GM18511 (cell line): ENCODE measurements at regions not wholly inside any gene's neighbourhood (a gene's known extent, or its start where the extent isn't known, plus 50 kb on each side); places are given as distances from the start of the nearest gene placed in this dataset.
"Not testable (repeated sequence)": the region's sequence is repeated elsewhere in the genome, so short reads cannot be mapped to it uniquely, and the experiment has no call there.

Experiments
- ATAC-seq: cut with Tn5 transposase; IDR thresholded peaks from one replicate; pipeline ENCODE4 v1.9.1; 2021; ENCODE audit warnings: mild to moderate bottlenecking, moderate library complexity; ENCODE audit not compliant: unreplicated experiment

GRCh38 chr1:213572912-213573647 is 414.7 kb upstream of the PROX1 start:
- no peak for ATAC-seq

- ATAC-seq, result no peak
These were observed 414.1 kb upstream of the PROX1 start for GRCh38 chr1:213573648-213574009.

GRCh38 chr1:213582976-213583567 is 404.7 kb upstream of the PROX1 start:
- ATAC-seq, result no peak

- no peak for ATAC-seq
These were observed 403.5 kb upstream of the PROX1 start for GRCh38 chr1:213584272-213584671.

GRCh38 chr1:213585402-213585801 is 402.4 kb upstream of the PROX1 start:
- ATAC-seq, result no peak

- no peak for ATAC-seq
These were observed 401.7 kb upstream of the PROX1 start for GRCh38 chr1:213585959-213586586.

GRCh38 chr1:213586587-213586972 is 401.2 kb upstream of the PROX1 start:
- ATAC-seq, result no peak

GRCh38 chr1:213596729-213597128 is 391.0 kb upstream of the PROX1 start:
- no peak for ATAC-seq

- no peak for ATAC-seq
These were observed 389.5 kb upstream of the PROX1 start for GRCh38 chr1:213598263-213598662.

- no peak for ATAC-seq
These were observed 386.9 kb upstream of the PROX1 start for GRCh38 chr1:213600879-213601278.

GRCh38 chr1:213601705-213602104 is 386.1 kb upstream of the PROX1 start:
- ATAC-seq, result not testable (repeated sequence)

GRCh38 chr1:213602796-213603486 is 384.8 kb upstream of the PROX1 start:
- ATAC-seq, result no peak

- ATAC-seq, result no peak
These were observed 383.3 kb upstream of the PROX1 start for GRCh38 chr1:213604477-213604876.

GRCh38 chr1:213605732-213606131 is 382.0 kb upstream of the PROX1 start:
- no peak for ATAC-seq

GRCh38 chr1:213606252-213606820 is 381.4 kb upstream of the PROX1 start:
- no peak for ATAC-seq

- no peak for ATAC-seq
These were observed 374.2 kb upstream of the PROX1 start for GRCh38 chr1:213613549-213613948.

GRCh38 chr1:213615226-213615916 is 372.4 kb upstream of the PROX1 start:
- no peak for ATAC-seq

GRCh38 chr1:213617133-213617532 is 370.6 kb upstream of the PROX1 start:
- no peak for ATAC-seq

- ATAC-seq, result no peak
These were observed 369.7 kb upstream of the PROX1 start for GRCh38 chr1:213618094-213618493.

GRCh38 chr1:213619026-213619425 is 368.7 kb upstream of the PROX1 start:
- ATAC-seq, result no peak

- no peak for ATAC-seq
These were observed 366.7 kb upstream of the PROX1 start for GRCh38 chr1:213621077-213621476.
